ENCODE measurements at regions not wholly inside any gene's neighbourhood (a gene's known extent, or its start where the extent isn't known, plus 50 kb on each side); places are given as distances from the start of the nearest gene placed in this dataset.

DNA sequence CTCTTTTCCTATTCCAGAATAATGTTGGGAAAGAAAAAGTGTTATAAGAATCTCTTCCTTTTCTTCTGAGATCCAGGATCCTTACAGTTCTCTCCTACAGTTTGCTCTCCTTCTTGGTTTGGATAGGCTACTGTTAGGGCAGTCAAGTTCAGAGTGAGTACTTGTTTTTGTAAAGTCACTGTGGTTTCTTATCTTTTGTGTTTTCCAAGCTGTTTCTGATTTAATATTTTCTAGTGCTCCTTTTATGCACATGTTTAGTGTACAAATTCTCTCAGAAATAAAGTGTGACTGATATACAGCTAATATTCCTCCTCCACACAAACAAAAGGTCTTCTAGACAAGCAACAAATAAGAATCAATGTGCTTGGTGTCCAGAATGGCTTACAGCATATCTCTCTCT is 107.7 kb downstream of the BACH1 start:
- TF ChIP-seq TAF1 (IDR thresholded peaks at IDR 0.05; ENCODE audit: low read depth) (no peak), EGR1 (IDR thresholded peaks at IDR 0.05) (no peak), RAD21 (IDR thresholded peaks at IDR 0.05; ENCODE audit: low read depth) (no peak), CEBPB (IDR thresholded peaks at IDR 0.05) (no peak), EP300 (IDR thresholded peaks at IDR 0.05; ENCODE audit: borderline replicate concordance) (no peak), TEAD4 (IDR thresholded peaks at IDR 0.05) (no peak), CREB1 (IDR thresholded peaks at IDR 0.05; ENCODE audit: low read depth) (no peak), TCF12 (IDR thresholded peaks at IDR 0.05; ENCODE audit: low read depth) (no peak)
- TF ChIP-seq, protein P1, sequence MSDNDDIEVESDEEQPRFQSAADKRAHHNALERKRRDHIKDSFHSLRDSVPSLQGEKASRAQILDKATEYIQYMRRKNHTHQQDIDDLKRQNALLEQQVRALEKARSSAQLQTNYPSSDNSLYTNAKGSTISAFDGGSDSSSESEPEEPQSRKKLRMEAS (IDR thresholded peaks at IDR 0.05): no peak
- TF ChIP-seq, protein P2, sequence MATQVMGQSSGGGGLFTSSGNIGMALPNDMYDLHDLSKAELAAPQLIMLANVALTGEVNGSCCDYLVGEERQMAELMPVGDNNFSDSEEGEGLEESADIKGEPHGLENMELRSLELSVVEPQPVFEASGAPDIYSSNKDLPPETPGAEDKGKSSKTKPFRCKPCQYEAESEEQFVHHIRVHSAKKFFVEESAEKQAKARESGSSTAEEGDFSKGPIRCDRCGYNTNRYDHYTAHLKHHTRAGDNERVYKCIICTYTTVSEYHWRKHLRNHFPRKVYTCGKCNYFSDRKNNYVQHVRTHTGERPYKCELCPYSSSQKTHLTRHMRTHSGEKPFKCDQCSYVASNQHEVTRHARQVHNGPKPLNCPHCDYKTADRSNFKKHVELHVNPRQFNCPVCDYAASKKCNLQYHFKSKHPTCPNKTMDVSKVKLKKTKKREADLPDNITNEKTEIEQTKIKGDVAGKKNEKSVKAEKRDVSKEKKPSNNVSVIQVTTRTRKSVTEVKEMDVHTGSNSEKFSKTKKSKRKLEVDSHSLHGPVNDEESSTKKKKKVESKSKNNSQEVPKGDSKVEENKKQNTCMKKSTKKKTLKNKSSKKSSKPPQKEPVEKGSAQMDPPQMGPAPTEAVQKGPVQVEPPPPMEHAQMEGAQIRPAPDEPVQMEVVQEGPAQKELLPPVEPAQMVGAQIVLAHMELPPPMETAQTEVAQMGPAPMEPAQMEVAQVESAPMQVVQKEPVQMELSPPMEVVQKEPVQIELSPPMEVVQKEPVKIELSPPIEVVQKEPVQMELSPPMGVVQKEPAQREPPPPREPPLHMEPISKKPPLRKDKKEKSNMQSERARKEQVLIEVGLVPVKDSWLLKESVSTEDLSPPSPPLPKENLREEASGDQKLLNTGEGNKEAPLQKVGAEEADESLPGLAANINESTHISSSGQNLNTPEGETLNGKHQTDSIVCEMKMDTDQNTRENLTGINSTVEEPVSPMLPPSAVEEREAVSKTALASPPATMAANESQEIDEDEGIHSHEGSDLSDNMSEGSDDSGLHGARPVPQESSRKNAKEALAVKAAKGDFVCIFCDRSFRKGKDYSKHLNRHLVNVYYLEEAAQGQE (IDR thresholded peaks at IDR 0.05; ENCODE audit: low read depth): no peak

DNA sequence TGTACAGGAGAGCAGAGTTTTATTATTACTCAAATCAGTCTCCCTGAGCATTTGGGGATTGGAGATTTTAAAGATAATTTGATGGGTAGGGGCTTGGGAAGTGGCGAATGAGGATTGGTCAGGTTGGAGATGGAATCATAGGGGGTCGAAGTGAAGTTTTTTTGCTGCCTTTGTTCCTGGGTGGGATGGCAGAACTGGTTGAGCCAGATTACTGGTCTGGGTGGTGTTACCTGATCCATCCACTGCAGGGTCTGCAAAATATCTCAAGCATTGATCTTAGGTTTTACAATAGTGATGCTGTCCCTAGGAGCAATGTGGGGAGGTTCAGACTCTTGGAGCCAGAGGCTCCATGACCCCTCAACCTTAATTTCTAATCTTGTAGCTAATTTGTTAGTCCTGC is 108.8 kb downstream of the BACH1 start:
- TF ChIP-seq CEBPB (IDR thresholded peaks at IDR 0.05) (no peak), YY1 (IDR thresholded peaks at IDR 0.05; ENCODE audit: low read depth) (no peak)

DNA sequence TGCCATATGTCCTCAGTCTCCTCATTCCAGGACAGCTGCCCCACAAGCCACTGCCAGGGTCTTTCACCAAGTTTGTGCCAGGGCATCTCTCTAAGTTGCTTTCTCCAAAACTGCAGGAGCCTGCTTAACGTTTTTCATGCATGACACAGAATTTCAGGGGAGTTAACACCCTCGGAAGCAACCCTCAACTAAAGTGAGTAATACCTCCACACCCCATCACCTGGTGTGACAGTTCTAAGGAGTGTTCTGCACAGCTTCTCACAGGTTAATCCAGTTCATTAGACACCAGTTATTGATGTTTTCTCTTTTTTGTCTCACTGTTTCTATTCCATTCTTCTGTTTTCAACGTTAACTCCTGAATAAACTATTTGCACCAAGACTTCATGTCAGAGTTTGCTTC is 115.0 kb downstream of the BACH1 start:
- TF ChIP-seq FOXM1 (IDR thresholded peaks at IDR 0.05; ENCODE audit: borderline replicate concordance, low read depth) (no peak), TCF12 (IDR thresholded peaks at IDR 0.05; ENCODE audit: low read depth) (no peak), CREB1 (IDR thresholded peaks at IDR 0.05; ENCODE audit: low read depth) (no peak), TAF1 (IDR thresholded peaks at IDR 0.05; ENCODE audit: low read depth) (no peak), ZBTB7A (IDR thresholded peaks at IDR 0.05; ENCODE audit: low read depth) (no peak), EGR1 (IDR thresholded peaks at IDR 0.05) (no peak)
- TF ChIP-seq, protein P1 (IDR thresholded peaks at IDR 0.05): no peak

DNA sequence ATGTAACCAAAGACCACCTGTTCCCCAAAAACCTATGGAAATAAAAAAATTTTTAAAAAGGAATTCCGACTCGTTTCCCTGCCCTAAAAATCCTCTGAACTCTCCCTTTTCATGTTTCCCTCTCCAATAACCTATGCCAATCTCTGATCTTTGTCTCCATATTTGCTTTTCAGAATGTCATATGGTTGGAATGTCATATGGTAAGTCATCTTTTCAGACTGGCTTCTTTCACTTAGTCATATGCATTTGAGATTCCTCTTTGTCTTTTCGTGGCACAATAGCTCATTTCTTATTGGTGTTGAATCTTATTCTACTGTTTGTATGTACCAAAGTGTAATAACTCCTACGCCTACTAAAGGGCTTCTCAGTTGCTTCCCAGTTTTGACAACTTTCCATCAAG is 117.5 kb downstream of the BACH1 start:
- TF ChIP-seq TAF1 (IDR thresholded peaks at IDR 0.05; ENCODE audit: low read depth): no peak
- TF ChIP-seq NFIC (IDR thresholded peaks at IDR 0.05): no peak

DNA sequence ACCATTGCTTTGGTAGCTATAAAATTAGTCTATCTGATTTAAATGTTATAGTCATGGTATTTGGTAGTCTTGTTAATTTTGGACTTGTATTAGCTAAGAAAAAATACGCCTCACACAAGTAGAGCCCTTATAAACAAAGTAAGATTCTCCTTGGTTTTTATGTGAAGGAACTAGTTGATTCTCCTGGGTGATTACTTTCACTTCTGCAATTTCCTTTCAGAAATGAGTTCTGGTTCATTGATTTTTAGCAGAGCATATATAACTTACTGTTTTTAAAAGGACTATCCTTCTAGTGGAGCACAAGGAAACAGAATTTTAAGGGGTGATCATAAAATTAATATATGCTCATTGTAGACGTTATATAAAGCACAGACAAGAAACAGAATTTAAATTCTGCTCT is 120.1 kb downstream of the BACH1 start:
- no peak for TF ChIP-seq YY1 (IDR thresholded peaks at IDR 0.05; ENCODE audit: low read depth)
- TF ChIP-seq NFIC (IDR thresholded peaks at IDR 0.05): no peak
- TF ChIP-seq, protein P1 (IDR thresholded peaks at IDR 0.05): no peak
- TF ChIP-seq, protein P2 (IDR thresholded peaks at IDR 0.05; ENCODE audit: low read depth): no peak
- no peak for TF ChIP-seq CEBPB (IDR thresholded peaks at IDR 0.05)
- TF ChIP-seq CREB1 (IDR thresholded peaks at IDR 0.05; ENCODE audit: low read depth): no peak
- no peak for TF ChIP-seq RAD21 (IDR thresholded peaks at IDR 0.05; ENCODE audit: low read depth)
- TF ChIP-seq EP300 (IDR thresholded peaks at IDR 0.05; ENCODE audit: borderline replicate concordance): no peak
- TF ChIP-seq, protein P3, sequence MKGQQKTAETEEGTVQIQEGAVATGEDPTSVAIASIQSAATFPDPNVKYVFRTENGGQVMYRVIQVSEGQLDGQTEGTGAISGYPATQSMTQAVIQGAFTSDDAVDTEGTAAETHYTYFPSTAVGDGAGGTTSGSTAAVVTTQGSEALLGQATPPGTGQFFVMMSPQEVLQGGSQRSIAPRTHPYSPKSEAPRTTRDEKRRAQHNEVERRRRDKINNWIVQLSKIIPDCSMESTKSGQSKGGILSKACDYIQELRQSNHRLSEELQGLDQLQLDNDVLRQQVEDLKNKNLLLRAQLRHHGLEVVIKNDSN (IDR thresholded peaks at IDR 0.05): no peak
- TF ChIP-seq EGR1 (IDR thresholded peaks at IDR 0.05): no peak
- no peak for TF ChIP-seq ZBTB7A (IDR thresholded peaks at IDR 0.05; ENCODE audit: low read depth)
- no peak for TF ChIP-seq FOXM1 (IDR thresholded peaks at IDR 0.05; ENCODE audit: borderline replicate concordance, low read depth)
- TF ChIP-seq TEAD4 (IDR thresholded peaks at IDR 0.05): no peak
- TF ChIP-seq TAF1 (IDR thresholded peaks at IDR 0.05; ENCODE audit: low read depth): no peak
- no peak for TF ChIP-seq TCF12 (IDR thresholded peaks at IDR 0.05; ENCODE audit: low read depth)

DNA sequence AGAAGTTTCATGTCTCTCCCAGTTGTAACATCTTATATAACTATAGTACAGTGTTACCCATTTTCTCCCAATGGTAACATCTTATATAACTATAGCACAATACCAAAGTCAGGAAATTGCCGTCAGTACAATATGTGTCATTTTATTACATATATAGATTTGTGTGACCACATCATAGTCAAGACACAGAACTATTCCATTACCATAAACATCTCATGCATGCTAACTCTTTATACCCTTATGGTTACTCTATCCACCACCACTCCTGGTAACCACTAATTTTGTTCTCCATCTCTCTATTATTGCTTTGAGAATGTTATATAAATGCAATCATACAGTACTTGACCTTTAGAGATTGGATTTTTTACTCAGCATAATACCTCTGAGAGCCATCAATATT is 120.7 kb downstream of the BACH1 start:
- TF ChIP-seq, protein P1 (IDR thresholded peaks at IDR 0.05): no peak
- TF ChIP-seq EGR1 (IDR thresholded peaks at IDR 0.05): no peak
- no peak for TF ChIP-seq NFIC (IDR thresholded peaks at IDR 0.05)
- TF ChIP-seq TAF1 (IDR thresholded peaks at IDR 0.05; ENCODE audit: low read depth): no peak
- TF ChIP-seq ZBTB7A (IDR thresholded peaks at IDR 0.05; ENCODE audit: low read depth): no peak
- TF ChIP-seq, protein P3 (IDR thresholded peaks at IDR 0.05): no peak
- no peak for TF ChIP-seq TEAD4 (IDR thresholded peaks at IDR 0.05)
- no peak for TF ChIP-seq YY1 (IDR thresholded peaks at IDR 0.05; ENCODE audit: low read depth)
- TF ChIP-seq CREB1 (IDR thresholded peaks at IDR 0.05; ENCODE audit: low read depth): no peak
- TF ChIP-seq CEBPB (IDR thresholded peaks at IDR 0.05): no peak
- no peak for TF ChIP-seq EP300 (IDR thresholded peaks at IDR 0.05; ENCODE audit: borderline replicate concordance)
- TF ChIP-seq, protein P2 (IDR thresholded peaks at IDR 0.05; ENCODE audit: low read depth): no peak
- no peak for TF ChIP-seq RAD21 (IDR thresholded peaks at IDR 0.05; ENCODE audit: low read depth)
- TF ChIP-seq FOXM1 (IDR thresholded peaks at IDR 0.05; ENCODE audit: borderline replicate concordance, low read depth): no peak
